Thyroid gland (tissue), 4 donors: ENCODE measurements at regions not wholly inside any gene's neighbourhood (a gene's known extent, or its start where the extent isn't known, plus 50 kb on each side); places are given as distances from the start of the nearest gene placed in this dataset.

Experiments
- POLR2A ChIP-seq, 2 donors: fragments of 450-650 bp; IDR thresholded peaks; one replicate each; pipeline ENCODE4 v1.6.1; 2017; ENCODE audit warnings: antibody characterized with exemption in 2 of 2, mild to moderate bottlenecking in 2 of 2, moderate library complexity in 1 of 2
- TF ChIP-seq, protein P1 (sequence below), 6 experiments: fragments of 200-600 bp in 3 of 6; fragments of 450-650 bp in 3 of 6; sonication (generic) in 3 of 6; IDR thresholded peaks; one replicate each; pipeline ENCODE4 v1.5.1; 2016 to 2019; ENCODE audit warnings: antibody characterized with exemption in 6 of 6, mild to moderate bottlenecking in 2 of 6, inconsistent platforms in 1 of 6, moderate library complexity in 1 of 6

DNA sequence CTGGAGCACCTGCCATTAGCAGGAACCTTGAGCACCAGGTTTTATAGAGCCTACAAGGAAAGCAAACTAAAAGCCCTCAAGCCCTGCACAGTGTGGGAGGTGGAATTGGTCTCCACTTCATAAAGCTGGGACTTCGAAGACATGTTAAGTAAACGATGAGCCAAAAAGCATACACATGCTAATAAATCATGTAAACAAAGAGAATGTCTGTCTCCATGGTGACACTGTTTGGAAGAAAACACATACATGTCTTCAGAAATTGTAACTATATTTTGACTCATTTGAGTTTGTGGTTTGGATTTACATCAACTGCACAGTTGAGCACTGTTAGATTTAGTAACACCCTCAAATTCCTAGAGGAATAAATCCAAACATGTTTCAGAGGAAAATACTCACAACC lies 978.5 kb upstream of the LRRTM1 start:
- TF ChIP-seq POLR2A (IDR thresholded peaks at IDR 0.05) = no peak
- TF ChIP-seq, protein P1, sequence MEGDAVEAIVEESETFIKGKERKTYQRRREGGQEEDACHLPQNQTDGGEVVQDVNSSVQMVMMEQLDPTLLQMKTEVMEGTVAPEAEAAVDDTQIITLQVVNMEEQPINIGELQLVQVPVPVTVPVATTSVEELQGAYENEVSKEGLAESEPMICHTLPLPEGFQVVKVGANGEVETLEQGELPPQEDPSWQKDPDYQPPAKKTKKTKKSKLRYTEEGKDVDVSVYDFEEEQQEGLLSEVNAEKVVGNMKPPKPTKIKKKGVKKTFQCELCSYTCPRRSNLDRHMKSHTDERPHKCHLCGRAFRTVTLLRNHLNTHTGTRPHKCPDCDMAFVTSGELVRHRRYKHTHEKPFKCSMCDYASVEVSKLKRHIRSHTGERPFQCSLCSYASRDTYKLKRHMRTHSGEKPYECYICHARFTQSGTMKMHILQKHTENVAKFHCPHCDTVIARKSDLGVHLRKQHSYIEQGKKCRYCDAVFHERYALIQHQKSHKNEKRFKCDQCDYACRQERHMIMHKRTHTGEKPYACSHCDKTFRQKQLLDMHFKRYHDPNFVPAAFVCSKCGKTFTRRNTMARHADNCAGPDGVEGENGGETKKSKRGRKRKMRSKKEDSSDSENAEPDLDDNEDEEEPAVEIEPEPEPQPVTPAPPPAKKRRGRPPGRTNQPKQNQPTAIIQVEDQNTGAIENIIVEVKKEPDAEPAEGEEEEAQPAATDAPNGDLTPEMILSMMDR (IDR thresholded peaks at IDR 0.05) = no peak
